GM18951 (cell line): ENCODE measurements at regions not wholly inside any gene's neighbourhood (a gene's known extent, or its start where the extent isn't known, plus 50 kb on each side); places are given as distances from the start of the nearest gene placed in this dataset.
"Not testable (repeated sequence)": the region's sequence is repeated elsewhere in the genome, so short reads cannot be mapped to it uniquely, and the experiment has no call there.

ENCODE experiments used
- POLR2A ChIP-seq: IDR thresholded peaks from 4 replicates; pipeline ENCODE4 v1.6.1; 2011; ENCODE audit warnings: mild to moderate bottlenecking; ENCODE audit not compliant: insufficient read length, insufficient read depth; ENCODE audit errors: extremely low read depth
- in situ Hi-C: fragments of 300-500 bp; cut with MboI; formaldehyde crosslinking; loops from one replicate; pipeline ENCODE4 v1.12.0; 2022; ENCODE audit warnings: low sequenced_read_pairs, mixed read lengths, inconsistent platforms; ENCODE audit not compliant: unreplicated experiment

- in situ Hi-C loops: no loop called here
- no peak for TF ChIP-seq POLR2A
Measured at GRCh38 chr10:46217752-46218453, 68.9 kb upstream of the ANTXRL start.

- TF ChIP-seq POLR2A: no peak
- in situ Hi-C loops: no loop called here
Measured at GRCh38 chr10:46218921-46219320, 67.9 kb upstream of the ANTXRL start.

- in situ Hi-C loops: not testable (repeated sequence)
Measured at GRCh38 chr10:46219431-46219990, 67.3 kb upstream of the ANTXRL start.

- in situ Hi-C loops: no loop called here
- no peak for TF ChIP-seq POLR2A
Measured at GRCh38 chr10:46220187-46220586, 66.6 kb upstream of the ANTXRL start.

- no peak for TF ChIP-seq POLR2A
- in situ Hi-C loops: no loop called here
Measured at GRCh38 chr10:46220872-46221538, 65.8 kb upstream of the ANTXRL start.

- in situ Hi-C loops: no loop called here
- no peak for TF ChIP-seq POLR2A
Measured at GRCh38 chr10:46222364-46222935, 64.3 kb upstream of the ANTXRL start.

- in situ Hi-C loops: no loop called here
- no peak for TF ChIP-seq POLR2A
Measured at GRCh38 chr10:46223064-46223480, 63.7 kb upstream of the ANTXRL start.

GRCh38 chr10:46223626-46224413 lies 63.0 kb upstream of the ANTXRL start:
- no peak for TF ChIP-seq POLR2A

GRCh38 chr10:46224414-46224682 lies 62.4 kb upstream of the ANTXRL start:
- TF ChIP-seq POLR2A: no peak
- in situ Hi-C loops: no loop called here

More at GRCh38 chr10:46223626-46224413, 63.0 kb upstream of the ANTXRL start:
- in situ Hi-C loops: no loop called here

GRCh38 chr10:46225597-46225996 lies 61.2 kb upstream of the ANTXRL start:
- TF ChIP-seq POLR2A: no peak
- in situ Hi-C loops: no loop called here

GRCh38 chr10:46226232-46226631 lies 60.6 kb upstream of the ANTXRL start:
- in situ Hi-C loops: no loop called here
- TF ChIP-seq POLR2A: no peak

- in situ Hi-C loops: no loop called here
- TF ChIP-seq POLR2A: no peak
Measured at GRCh38 chr10:46226900-46227558, 59.8 kb upstream of the ANTXRL start.

GRCh38 chr10:46227571-46227935 lies 59.2 kb upstream of the ANTXRL start:
- in situ Hi-C loops: no loop called here
- TF ChIP-seq POLR2A: no peak
